D341Med (cell line): ENCODE measurements at regions not wholly inside any gene's neighbourhood (a gene's known extent, or its start where the extent isn't known, plus 50 kb on each side); places are given as distances from the start of the nearest gene placed in this dataset.

Experiments used
- DNase-seq: peaks from one replicate; pipeline ENCODE4 v3.0.0; 2012; ENCODE audit warnings: low spot score

GRCh38 chr17:36728030-36728991 is 126.9 kb downstream of the MRM1 start:
- no peak for DNase-seq

- no peak for DNase-seq
Observed at GRCh38 chr17:36730095-36730808, 128.9 kb downstream of the MRM1 start.

DNA sequence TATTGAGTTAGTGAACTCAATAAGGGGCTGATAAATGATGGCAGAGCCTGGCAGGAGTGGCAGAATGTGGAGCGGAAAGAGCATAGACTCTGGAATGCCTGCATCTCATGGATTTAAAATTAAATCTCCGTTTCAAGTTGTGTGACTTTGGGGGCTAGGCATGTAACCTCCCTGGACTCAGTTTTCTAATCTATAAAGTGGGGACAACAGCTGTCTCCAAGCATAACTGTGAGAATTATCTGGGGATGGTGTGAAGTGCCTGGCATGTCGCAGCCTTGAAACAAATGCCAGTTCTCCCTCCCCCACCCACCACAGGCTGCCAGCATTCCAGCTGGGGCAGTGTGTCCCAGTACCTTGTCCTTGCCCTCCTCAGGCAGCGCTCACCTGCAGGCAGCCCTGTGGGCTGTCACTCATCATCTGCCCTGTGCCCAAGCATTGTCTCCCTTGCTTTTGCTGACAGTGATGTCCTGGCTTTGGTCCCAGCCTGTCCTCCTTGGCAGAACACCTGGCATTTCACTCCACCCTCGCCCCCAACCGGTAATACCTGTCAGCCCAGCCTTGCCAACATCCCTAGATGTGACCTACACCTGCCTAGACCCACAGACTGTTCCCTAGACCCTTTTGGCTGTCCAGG is 129.6 kb downstream of the MRM1 start:
- no peak for DNase-seq

DNA sequence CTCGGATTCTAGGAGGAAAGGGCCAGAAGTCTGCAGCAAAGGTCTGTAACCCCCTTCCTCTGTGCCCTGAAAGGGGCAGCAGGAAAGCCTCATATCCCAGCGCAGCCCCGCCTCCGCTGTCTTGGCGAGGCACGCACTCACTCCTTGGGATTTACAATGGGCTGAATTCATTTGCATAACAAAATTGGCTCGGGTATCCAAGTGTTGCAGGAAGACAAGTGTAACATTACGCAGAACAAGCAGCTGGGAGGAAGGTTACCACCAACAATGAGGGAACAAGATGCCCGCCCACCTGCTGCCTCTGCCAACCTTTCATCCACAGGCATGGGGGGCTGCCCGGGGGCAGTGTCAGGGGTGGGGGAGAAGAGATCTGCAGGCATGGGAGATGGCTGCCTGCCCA is 130.4 kb downstream of the MRM1 start:
- no peak for DNase-seq

GRCh38 chr17:36732351-36732750 is 131.0 kb downstream of the MRM1 start:
- DNase-seq = no peak

DNA sequence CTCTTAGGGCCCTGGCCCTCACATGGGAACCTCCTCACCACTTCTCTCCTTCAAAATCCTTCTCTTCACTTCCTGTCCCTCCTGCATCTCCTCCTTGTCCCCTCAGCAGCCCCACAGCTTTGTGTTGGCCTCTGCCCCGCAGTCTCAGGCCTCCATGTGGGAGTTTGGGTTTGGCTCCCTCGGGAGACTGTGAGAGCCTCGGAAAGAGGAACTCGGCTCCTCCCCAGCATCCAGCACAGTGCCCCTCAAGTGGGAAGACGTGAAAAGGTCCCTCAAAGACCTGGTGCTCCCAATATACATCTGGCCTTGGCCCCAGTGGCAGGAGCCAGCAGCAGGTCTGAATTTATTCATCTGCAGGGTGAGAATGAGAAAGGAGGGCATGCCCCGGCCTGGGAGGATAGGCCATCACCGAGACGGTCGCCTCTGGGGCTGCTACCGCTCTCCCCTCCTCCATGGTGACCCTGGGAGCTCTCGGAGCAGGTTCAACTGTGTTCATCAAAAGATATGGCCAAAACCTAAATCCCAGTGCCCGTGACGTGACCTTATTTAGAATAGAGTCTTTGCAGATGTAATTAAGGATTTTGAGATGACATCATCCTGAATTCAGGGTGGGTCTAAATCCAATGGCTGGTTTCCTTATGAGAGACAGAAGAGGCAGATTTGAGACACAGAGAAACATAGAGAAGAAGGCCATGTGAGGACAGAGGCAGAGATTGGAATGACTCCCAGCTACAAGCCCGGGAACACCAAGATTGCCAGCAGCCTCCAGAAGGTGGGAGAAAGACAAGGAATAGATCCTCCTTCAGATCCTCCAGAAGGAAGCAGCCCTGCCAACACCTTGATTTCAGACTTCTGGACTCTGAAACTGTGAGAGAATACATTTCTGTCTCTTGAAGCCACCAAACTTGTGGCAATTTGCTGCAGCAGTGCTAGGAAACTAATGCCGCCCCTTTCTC is 135.1 kb downstream of the MRM1 start:
- no peak for DNase-seq

DNA sequence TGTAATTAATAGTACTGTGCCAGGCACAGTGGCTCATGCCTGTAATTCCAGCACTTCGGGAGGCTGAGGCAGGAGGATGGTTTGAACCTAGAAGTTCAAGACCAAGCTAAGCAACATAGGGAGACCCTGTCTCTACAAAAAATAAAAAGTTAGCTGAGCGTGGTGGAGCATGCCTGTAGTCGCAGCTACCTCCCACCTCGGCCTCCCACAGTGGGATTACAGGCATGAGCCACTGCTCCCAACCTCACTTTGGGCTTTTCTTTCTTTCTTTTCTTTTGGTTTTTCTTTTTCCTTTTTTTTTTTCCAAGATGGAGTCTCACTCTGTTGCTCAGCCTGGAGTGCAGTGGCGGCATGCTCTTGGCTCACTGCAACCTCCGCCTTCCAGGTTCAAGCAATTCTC is 137.8 kb downstream of the MRM1 start:
- no peak for DNase-seq

DNA sequence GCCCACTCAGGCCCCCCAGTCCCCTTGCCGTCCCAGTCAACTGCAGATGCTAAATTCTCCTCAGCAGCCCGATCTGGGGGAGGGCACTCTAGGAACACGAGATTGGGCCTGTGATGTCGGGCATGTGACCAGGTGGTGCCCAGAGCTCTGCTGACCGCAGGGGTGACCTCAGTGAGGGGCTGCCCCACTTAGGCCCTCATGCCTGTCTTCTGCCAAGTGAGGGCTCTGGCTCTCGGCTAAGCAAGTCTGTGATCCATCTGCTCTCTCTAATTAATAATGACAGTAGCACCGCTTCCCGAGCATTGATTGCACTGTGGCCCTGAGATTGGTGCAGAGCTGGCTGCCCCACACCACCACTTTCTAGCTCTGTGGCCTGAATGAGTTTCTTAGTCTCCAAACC is 138.8 kb downstream of the MRM1 start:
- no peak for DNase-seq

- no peak for DNase-seq
Observed at GRCh38 chr17:36741019-36741902, 139.9 kb downstream of the MRM1 start.

GRCh38 chr17:36742267-36743000 is 141.1 kb downstream of the MRM1 start:
- no peak for DNase-seq

- DNase-seq = no peak
Observed at GRCh38 chr17:36743130-36743529, 141.7 kb downstream of the MRM1 start.

- DNase-seq = no peak
Observed at GRCh38 chr17:36746381-36747053, 145.1 kb downstream of the MRM1 start.

DNA sequence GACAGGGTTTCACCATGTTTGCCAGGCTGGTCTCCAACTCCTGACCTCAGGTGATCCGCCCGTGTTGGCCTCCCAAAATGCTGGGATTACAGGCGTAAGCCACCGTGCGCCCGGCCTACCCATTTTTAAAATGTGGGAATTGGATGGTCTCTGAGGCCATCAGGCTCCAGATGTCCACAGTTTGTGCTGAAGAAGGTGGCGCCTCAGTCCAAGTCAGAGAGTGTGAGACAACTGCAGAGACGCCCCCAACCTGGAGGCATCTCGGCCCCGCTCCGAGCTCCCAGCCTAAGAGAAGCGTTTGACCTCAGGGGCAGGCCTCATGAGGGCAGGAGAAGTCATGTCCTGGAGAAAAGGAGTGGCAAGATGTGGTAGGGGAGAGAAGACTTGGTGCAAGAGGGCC is 146.5 kb downstream of the MRM1 start:
- DNase-seq = no peak

DNA sequence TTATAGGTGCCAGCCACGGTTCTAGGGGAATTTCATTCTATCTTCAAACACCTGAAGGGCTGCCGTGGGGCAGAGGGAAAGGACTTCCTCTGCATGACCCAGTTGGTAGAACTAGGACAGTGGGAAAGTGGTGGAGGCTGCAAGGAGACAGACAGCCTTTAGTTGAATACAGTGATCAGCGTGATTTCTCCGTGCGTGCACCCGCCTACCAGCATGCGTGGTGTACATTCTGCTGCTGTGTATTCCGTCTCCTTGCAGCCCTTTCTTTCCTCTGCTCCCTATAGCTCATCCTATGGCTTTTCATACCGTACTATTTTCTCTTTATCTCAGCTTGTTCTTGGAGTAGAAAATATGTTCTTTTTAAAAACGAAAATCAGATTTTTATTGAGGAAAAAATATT is 146.9 kb downstream of the MRM1 start:
- no peak for DNase-seq

- no peak for DNase-seq
Observed at GRCh38 chr17:36749493-36749892, 148.1 kb downstream of the MRM1 start.

DNA sequence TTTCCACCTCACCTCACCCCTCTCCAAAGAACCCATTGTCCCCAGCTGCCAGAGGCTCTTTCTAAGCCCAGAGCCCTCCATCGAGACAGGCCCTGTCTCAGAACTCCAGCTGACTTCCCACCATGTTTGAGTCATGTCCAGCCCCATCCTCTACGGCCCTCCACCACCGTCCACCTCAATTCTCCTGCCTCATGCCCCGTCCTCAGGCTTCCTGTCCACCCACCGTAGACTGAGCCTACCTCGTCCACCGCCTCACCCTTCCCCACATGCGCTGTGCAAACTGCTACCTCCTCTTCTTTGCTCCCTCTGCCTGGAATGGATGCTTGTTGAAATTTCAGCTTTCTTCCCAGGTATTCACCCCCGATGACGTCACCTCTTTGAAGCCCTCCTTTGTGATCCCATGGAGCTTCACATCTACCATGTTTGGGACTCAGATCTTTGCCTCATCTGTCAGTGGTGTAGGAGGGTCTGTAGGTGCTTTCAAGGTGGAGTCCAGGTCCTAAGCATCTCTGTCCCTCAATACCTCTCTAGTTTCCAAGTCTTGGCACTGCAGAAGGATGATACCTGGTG is 149.0 kb downstream of the MRM1 start:
- DNase-seq = no peak

DNA sequence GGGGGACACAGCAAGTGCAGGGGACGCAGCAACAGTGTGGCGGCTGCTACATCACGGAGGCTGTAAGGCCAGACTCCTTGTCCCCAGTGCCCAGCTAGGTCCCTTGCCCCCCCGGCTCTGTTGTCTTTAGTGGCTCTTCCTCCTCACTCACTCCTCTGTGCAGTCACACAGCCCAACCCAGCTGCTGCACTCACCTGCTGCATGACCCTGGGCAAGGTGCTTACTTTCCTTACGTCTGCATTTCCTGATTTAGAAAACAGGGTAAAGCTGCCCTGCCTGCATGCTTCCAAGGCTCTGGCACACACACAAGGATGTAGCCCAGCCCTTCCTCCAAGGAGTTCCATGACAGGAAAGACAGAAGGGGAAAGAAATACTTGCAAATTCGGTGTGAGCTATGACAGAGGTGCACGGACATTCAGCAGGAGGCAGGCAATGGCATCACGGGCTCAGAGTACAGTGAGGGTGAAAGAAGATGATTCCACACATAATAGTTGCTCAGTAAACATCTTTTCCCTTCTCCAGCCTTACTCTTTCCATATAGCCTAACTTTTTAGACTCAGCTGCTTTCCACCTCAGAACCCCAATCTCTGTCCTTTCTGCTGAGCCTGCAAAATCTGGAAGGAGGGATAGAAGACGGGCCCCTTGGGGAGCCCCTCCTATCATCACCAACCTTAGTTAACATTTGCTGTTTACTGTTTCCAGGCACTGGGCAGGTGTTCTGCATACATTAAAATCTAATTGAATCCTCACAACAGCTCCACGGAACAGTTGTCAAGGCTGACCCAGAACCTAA is 150.9 kb downstream of the MRM1 start:
- DNase-seq = no peak

DNA sequence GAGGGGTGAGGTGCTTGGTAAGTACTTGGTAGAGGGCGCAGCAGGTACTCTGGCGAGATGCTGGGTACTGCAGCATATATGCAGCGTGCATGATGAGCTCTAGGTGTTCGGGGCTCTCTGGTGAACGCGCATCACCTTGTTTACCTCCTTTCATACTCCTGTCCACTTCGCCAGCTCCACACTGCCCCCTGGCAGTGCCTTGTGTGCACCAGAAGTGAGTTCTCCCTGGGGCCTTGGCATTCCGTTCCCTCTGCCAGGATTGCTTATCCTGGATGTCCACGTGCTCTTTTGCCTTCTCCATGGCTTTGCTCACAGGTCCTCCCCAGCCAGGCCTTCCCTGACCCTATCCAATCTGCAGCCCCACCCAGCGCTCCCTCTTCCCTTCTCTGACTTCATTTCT is 154.2 kb downstream of the MRM1 start:
- peak; percentile 67 for DNase-seq
